GM19463 (cell line): ENCODE measurements at regions not wholly inside any gene's neighbourhood (a gene's known extent, or its start where the extent isn't known, plus 50 kb on each side); places are given as distances from the start of the nearest gene placed in this dataset.
A peak's percentile ranks its signal among the peaks of the same experiment; 100 is the strongest.

Source experiments
- ATAC-seq: cut with Tn5 transposase; IDR thresholded peaks from one replicate; pipeline ENCODE4 v1.9.1; 2021; ENCODE audit warnings: mild to moderate bottlenecking, moderate library complexity; ENCODE audit not compliant: unreplicated experiment

DNA sequence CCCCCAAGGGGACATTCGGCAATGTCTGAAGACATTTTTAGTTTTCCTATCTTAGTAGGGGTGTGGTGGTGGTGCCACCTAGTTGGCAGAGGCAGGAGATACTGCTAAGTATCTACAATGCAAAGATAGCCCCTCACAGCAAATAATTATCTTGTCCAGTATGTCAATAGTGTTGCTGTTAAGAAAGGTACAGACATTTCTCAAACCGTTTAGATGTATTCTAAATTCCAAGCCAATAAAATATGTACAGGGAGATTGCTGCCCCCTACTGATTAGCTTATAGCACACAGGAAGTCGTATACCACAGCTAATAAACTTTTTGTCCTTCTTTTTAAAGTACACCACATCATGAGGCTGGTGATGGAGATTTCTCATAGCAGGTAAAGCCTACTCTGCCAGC, 260.5 kb downstream of the TMA16 start:
- ATAC-seq: peak; percentile 78

DNA sequence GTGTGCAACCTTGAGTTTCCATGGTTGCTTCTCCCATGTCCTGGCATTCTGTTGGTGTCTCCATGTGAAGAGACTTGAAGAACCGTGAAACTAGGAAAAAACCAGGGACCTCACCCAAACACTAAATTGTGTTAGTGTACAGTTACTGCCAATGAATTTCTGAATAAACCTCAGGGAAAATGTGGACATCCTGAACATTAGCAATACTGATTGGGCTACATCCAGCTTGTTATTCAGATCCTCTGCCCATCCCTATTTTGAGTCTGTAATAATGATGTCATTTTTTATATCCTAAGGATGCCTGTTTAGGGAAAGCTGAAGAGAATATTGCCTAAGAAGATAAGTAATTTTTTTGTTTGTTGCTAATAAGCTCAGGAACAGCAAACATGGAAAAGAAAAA, 262.7 kb downstream of the TMA16 start:
- ATAC-seq: no peak

DNA sequence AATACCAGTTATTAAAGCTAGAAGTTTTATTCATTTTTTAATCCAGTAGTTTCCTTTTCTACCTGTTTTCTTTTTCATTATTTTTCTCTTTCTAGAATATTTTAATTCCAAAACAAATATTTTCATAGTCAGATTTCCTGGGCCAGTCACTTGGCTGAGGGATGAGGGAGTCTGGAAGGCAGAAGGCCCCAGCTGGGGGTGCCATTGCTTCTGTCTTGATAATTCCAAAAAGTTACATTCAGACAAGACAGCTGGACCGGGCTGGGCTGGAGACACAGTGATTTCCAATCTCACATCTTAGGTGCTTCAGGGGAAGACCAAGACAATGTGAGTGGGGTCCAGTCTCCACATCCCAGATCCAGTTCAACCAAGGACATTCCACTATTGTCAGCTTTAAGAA, 263.5 kb downstream of the TMA16 start:
- ATAC-seq: no peak

DNA sequence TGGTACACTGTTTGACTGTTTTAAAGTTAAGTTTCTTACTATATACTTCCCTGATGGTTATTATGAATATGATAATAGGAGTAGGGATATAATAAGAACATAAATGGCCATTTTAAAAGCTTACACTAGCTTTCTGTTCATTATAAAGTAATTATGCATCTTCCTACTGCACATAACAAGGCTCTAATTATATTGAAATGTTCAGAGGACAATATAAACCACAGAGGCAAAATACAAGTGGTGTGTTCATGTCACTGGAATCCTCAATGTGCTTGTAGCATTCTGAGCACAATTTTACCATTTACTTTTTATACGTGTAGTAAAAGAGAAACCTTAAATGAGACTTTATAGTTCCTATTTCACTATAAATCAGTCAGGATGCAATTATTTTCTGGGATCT, 268.3 kb downstream of the TMA16 start:
- no peak for ATAC-seq

DNA sequence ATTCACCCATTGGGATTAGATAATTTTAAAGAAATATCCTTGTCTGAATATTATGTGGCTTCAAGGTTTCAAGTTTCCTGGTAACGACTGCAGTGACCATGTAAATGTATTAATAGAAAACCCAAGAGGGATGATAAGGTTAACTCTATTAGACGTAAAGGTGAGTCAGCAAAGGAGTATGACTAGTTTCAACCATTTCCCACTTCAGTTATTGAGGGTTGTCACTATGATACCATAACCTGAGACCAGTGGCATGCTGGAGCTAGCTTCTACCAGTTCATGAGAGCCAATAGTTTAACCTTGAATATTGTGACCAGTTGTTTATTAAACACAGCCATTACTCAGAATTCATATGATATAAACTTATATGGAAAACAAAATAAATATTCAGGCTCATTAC, 270.1 kb downstream of the TMA16 start:
- ATAC-seq: no peak

DNA sequence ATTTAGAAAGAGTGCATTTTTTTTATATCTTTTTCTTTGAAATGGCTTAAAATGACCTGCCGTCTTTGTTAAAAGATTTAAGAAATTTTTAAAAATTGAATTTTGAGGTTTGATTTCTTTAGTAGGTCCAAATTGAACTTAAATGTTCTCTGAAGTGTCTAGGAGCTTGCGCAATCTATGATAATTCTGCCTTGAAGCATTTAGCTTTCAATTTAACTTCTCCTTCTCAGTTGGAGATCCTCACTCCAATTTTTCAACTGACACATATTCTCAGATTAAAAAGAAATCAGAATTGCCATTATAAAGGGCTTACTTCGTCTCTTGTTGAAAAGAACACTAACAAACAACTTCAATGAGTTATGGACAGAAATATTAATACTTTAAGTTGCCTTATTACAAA, 273.5 kb downstream of the TMA16 start:
- ATAC-seq: no peak

DNA sequence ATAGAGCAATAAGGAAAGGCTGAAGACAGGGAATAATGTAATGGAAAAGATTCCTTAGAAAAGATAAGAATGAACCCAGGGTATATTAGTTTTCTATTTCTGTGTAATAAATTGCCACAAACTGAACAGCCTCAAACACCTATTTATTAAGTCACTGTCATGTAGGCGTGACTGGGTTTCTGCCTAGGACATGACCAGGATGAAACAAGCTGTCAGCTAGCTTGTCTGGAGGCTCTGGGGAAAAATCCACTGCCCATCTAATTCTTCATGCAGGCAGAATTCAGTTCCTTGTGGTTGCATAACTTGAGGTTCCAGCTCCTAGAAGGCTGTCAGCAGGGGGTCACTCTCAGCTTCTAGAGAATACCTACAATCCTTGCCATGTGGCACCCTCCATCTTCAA, 277.7 kb downstream of the TMA16 start:
- no peak for ATAC-seq

DNA sequence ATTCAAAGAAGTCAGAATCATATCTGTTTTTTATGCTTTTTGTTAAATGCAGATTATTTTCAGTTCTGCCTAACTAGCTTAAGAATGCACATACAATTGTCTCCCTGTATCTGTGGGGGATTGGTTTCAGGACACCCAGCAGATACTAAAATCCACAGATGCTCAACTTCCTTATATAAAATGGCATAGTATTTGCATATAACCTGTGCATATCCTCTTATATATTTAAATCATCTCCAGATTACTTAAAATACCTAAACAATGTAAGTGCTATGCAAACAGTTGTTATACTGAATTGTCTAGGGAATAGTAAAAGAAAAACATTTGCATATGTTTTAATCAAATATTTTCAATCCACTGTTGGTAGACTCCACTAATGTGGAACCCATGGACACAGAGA, 279.4 kb downstream of the TMA16 start:
- no peak for ATAC-seq

DNA sequence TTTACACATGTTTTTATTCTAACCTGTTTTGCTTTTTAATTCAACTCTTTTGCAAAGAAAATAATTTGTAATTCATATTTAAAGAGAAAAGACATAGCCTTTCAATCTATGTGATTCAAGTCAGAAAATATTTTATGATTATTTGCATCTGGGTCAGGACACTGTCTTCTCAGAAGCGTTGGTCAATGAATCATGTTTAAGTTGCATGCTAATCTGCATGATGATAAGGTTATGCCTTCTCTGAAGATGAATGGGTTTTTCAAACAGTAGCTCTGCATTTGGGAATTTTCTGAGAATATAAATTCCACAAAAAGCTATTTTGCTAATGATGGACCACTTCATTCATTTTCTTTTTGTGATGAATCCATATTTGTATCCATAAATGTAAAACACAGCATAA, 282.5 kb downstream of the TMA16 start:
- ATAC-seq: no peak

DNA sequence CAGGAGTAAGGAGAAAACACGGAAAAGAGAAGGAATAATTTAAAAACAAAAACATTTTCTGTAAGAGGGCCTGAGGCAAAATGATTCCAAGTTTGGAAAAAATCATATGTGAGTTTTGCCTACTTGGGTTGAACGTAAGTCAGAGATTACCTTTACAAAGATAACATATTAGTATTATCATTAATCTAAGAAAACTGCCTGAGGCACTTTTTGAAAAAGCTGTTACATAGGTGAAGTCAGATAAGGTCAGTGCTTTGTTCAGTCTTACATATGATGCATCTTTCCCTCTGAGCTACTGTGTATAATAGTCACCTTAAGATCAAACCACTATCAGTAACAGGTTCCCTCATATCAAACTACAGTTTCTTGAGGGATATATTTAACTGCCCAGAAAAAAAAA, 287.2 kb downstream of the TMA16 start:
- no peak for ATAC-seq

DNA sequence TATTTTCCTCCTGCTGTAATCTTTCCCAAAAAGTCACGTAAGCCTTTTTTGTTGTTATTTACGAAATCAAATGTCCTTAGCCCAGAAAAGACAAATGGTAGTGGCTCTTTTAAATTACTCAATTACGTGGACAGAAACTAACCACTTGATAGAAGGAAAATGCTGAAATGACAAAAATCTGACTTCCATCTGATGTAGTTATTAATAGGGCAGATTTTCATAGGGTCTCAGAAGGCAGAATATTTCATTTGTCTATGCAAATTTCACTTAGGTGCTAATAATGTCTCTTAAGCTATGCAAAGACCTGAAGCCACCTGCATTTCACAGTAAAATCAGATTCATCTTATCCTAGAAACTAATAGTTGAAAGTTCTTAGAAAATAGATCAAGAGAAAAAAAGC, 295.7 kb downstream of the TMA16 start:
- no peak for ATAC-seq

DNA sequence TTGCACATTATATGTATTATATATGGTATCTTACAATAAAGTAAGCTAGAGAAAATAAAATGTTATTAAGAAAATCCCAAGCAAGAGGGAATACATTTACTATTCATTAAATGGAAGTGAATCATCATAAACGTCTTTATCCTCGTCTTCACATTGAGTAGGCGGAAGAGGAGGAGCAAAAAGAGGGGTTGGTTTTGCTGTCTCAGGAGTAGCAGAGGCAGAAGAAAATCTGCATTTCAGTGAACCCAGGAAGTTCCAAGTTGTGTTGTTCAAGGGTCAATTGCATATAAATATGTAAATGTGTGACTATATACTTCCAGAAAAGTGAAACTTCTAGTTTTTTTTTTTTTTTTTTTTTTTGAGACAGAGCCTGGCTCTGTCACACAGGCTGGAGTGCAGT, 301.4 kb downstream of the TMA16 start:
- ATAC-seq: no peak

DNA sequence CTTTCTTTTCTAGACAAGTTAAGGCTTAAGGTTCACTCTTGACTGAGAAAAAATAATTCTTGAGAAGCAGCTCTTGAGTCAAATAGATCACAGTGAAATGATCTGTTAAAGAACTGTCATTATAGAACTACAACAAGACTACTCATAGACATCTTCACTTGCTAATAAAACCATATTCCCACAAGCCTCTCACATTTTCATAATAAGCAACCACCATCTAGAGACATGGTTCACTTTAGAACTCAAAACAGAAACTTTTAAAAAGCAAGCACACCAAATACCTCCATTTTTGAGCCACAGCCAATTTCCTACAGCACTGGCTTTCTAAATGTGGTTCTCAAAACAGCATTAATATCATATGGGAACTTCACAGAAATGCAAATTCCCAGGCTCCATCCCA, 309.5 kb downstream of the TMA16 start:
- no peak for ATAC-seq

DNA sequence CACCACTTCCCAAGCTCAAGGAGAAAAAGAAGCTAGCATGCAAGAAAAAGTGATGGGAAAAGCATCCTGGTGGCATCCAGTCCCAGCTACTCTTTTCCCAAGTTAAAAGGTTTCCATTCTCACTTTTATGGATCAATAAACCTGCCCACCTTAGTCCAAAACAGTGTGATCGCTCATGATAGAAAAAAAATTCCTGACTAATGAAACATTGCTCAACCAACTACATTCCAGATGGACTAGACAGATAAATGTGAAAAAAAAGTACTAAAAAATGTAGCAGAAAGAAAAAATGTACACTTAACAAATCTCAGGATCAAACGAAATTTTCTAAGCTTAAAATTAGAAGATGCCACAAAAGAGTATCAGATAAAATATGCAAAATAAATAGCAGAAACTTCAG, 312.2 kb downstream of the TMA16 start:
- ATAC-seq: no peak

DNA sequence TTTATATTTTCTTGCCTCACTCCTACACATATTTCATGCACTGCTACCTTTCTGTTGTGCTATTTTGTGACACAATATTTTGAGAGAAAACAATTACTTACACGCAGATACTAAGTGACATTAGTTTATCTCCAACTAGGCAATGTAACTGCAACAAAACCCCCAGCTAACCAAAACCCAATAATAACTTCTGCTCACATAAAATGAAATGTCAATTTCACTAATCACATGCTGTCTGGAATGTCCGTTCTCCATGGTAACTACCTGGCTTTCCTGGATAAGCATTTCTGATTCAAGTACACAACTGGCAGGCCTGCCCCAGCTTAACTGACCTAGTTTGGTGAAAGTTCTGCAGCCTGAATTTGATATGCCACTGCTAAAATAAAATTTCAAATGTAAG, 313.5 kb downstream of the TMA16 start:
- ATAC-seq: no peak

DNA sequence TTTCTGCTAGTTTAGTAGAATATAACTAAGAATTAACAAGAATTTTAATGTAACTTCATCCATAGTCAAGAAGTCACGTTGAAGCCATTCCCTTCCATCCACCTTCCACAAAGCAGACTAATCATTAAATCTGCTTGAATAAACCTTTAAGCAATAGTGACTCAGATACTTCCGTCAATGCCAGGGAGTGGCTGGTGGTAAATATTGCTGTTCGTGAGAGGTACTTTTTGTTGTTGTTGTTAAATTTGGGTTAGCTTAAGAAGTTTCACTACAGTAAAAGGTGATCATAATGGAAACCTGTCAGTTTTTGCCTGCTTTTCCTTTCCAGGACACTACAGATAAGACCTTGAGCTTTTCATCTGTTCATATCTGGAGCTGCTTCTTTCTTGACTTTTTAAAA, 316.3 kb downstream of the TMA16 start:
- peak; percentile 82 for ATAC-seq

DNA sequence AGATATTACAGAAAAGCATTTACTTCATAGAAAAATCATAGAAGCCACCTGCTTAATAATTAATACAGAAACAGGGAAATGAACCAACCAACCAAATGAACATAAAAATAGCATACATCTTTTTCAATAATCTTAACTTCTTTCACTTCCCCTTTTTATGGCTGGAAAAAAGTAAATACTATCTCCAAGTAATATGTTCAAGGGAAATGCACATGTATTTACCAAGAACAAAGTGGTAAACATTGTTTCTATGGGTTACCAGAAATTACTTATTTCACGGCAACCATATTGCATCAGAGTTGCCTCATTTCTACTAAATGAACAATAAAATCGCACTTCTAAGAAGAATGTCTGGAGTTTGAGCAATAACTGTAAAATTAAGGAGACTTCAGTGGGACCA, 321.3 kb downstream of the TMA16 start:
- peak; percentile 49 for ATAC-seq

DNA sequence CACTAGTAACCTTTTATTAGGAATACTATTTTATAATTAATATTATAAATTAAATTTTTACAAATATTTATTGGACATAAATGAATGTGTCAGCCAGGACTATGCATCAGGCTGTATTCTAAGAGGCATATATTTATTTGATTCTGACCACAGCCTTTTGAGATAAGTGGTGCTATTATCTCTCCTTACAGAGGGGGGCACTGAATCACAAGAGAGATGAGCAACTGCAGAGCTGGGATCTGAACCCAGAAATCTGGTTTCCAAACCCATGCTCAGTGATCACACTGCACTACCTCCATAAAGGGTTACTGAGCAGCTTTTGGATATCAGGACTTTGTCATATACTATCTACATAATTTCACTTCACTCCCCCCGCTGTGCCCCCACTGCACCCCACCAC, 322.0 kb downstream of the TMA16 start:
- no peak for ATAC-seq

DNA sequence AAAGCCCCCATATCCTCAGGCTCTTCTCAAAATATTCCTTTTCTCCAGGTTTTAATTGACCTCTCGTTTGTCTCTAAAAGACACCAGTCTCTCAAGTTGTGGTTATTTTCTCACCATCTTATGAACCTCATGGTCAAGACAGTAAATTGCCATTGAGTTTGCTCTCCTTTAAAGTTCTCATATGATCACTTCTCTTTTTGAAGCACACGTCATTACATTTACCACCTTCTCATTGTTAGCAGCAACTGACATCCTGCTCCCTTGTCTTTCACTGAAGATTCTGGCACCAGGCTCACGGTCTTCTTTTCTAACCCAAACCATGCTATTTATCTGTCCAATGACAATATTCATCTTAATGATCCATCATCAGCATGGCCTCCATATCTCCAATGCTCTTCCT, 324.2 kb downstream of the TMA16 start:
- ATAC-seq: no peak

DNA sequence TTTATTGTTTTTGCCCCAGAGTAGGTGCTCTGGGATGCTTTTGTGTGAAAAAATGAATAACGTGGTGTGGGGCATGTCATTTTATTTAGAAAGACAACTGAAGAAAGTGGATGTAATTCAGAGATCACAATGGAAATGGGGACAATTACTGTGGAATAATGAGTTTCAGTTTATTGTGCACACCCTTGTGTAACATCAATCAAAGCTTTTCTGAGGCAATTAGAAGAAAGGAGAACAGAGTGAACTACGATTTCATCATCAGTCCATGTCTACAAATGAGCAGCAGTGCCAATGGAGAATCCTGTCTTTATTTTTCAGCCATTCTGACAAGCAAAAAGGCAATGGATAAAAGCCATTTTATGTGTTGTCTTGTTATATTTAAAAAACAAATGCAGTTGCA, 339.2 kb downstream of the TMA16 start:
- ATAC-seq: no peak

DNA sequence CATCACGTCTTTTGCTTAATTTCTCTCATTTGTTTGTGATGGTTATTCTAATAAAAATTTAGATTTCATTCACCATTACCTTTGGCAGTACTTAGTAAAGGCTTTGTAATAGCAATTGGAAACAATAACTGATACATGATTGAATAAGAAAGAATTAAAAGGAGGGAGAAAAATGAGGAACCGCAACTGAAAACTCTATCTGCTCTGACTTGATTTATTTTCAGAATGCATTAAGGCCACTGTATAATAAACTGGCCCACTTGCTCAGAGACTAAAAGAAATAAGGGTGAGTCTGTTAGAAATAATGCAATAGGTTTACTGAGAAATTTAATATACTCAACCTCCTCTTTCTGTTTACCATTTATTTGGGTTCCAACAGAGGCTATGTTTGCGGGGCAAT, 351.5 kb downstream of the TMA16 start:
- ATAC-seq: no peak

DNA sequence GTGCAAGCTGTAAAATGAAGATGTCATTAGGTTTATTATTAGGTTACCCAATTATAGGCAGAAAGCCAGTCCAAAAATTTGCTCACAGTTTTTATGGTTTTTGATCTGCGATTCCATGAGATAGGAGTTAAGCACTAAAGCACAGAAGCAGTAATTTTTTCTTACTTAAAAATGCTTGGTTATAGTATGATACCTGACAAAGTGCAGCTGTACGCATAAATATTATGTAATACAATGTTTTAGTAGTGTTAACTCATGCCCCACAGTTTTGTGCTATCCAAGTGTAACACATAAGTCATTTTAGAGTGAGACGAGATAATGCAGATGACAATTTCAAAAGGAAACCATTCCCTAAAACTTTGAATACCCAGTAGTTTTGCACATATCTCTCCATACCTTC, 357.8 kb downstream of the TMA16 start:
- ATAC-seq: no peak

DNA sequence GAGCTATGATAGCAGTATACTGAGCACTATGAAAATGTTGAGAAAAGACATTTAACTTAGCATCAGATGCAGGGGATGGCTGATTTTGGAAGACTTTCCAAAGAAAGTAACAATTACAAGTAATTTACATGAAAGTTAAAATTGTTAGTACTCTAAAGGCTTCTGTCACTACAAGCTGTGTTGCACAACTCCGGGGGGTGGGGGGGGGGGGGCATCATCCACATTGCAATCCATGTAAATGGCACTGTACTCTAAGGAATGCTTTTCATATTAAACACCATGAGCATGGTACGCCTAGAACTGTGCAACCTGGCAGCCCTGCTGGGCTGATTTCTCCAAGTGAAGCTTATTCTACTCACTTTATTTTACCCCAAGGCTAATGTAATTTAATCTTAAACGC, 363.4 kb downstream of the TMA16 start:
- no peak for ATAC-seq

DNA sequence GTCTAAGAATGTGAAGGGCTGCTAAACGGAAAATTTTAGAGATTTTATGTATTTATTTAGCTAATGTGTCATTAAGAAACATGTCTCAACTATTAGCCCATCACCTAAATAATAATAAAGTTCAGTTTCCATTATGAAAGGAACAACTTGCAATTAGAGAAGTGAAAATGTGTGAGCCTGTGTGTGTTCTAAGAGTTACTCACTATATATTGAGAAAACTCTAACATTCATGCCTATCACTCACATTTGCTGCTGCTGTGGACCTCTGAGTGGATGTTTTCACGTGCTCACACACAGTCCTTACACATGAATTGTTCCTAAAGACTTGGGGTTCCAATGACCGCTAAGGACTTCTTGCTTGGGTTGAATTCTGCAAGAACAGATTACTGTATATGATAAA, 364.0 kb downstream of the TMA16 start:
- peak; percentile 51 for ATAC-seq
